ENCODE measurements at regions not wholly inside any gene's neighbourhood (a gene's known extent, or its start where the extent isn't known, plus 50 kb on each side); places are given as distances from the start of the nearest gene placed in this dataset.

- H4K20me1 ChIP-seq (ENCODE audit: control insufficient read depth, insufficient read depth, insufficient read length) = no peaks in the 10 kb centered on the region
- H3K27ac Mint-ChIP-seq = no peak overlapping the region
- no peak overlapping the region for H3K23ac ChIP-seq (ENCODE audit: insufficient read length, low read depth, low read length)
- H4K91ac ChIP-seq (ENCODE audit: insufficient read length, low read depth, low read length) = no peak overlapping the region
- no peak for TF ChIP-seq CTCF (conservative IDR thresholded peaks at IDR 0.05)
- peaks cover 10% of the 10 kb centered on the region for H3K27me3 Mint-ChIP-seq (ENCODE audit: low read depth)
- H4K8ac ChIP-seq (replicated peaks; ENCODE audit: insufficient read length, low read depth, low read length) = no peak overlapping the region
- no peak overlapping the region for H3K27ac ChIP-seq (ENCODE audit: insufficient read length, low read depth, low read length)
- H3T11ph ChIP-seq (ENCODE audit: low read length) = no peak overlapping the region
- H2BK12ac ChIP-seq (ENCODE audit: insufficient read length, low read depth, low read length) = no peak overlapping the region
- H2BK20ac ChIP-seq (ENCODE audit: low read depth, low read length, poor library complexity, severe bottlenecking) = no peak overlapping the region
- no peak overlapping the region for H3K56ac ChIP-seq (ENCODE audit: insufficient read length, low read depth, low read length)
- no peak for DNase-seq
- peaks cover 0 to 4% (median 0%) of the 10 kb centered on the region in 3 experiments; a peak in 2 of 7 replicates for H3K36me3 Mint-ChIP-seq (ENCODE audit: insufficient read depth in 1 of 3, low read depth in 3 of 3)
- no peak overlapping the region for H2AK5ac ChIP-seq (ENCODE audit: insufficient read length, low read length)
- H2BK15ac ChIP-seq (ENCODE audit: low read depth, low read length) = no peak overlapping the region
- H3K18ac ChIP-seq (ENCODE audit: insufficient read length, low read depth, low read length) = no peak overlapping the region
- no peaks in the 10 kb centered on the region for H3K27me3 ChIP-seq (ENCODE audit: insufficient read depth, low read length)
- H3K9me3 Mint-ChIP-seq = peaks cover 4 to 7% of the 10 kb centered on the region in 2 experiments; a peak in 3 of 5 replicates
- WGBS (ENCODE audit: extremely low coverage, insufficient read length, low lambda C conversion rate) = no CpG with 5 or more reads among the region's 3 CpGs
- no peak overlapping the region for H2AFZ ChIP-seq (ENCODE audit: low read length)
- no peak overlapping the region for H3K14ac ChIP-seq (ENCODE audit: insufficient read depth, low read length)
- no peak overlapping the region for H2BK5ac ChIP-seq (ENCODE audit: insufficient read length, low read length)
- H3K79me1 ChIP-seq (ENCODE audit: insufficient read depth, low read depth, low read length, poor library complexity, severe bottlenecking) = no peaks in the 10 kb centered on the region
- H3K79me2 ChIP-seq (ENCODE audit: insufficient read depth, low read length) = no peaks in the 10 kb centered on the region
- H3K9ac ChIP-seq (ENCODE audit: extremely low read depth, insufficient read length, low read length) = no peak overlapping the region
- H2BK120ac ChIP-seq (ENCODE audit: low read depth, low read length, poor library complexity, severe bottlenecking) = no peak overlapping the region
- H3K4me3 Mint-ChIP-seq = no peak overlapping the region
- H3K4me1 Mint-ChIP-seq = peaks cover 10 to 12% of the 10 kb centered on the region in 2 experiments
- no peaks in the 10 kb centered on the region for H3K23me2 ChIP-seq (ENCODE audit: insufficient read length, low read depth, low read length, poor library complexity, severe bottlenecking)
- H4K5ac ChIP-seq (ENCODE audit: insufficient read length, low read depth, low read length) = no peak overlapping the region
- H3K9me3 ChIP-seq (ENCODE audit: control insufficient read depth, low read depth, low read length) = no peaks in the 10 kb centered on the region
- no peaks in the 10 kb centered on the region; the same call in 1 of the 2 replicates for H3K4me1 ChIP-seq (ENCODE audit: insufficient read depth, low read length)
- no peak overlapping the region for H3K4ac ChIP-seq (ENCODE audit: low read depth, low read length)
- no peak overlapping the region for H3K4me2 ChIP-seq (ENCODE audit: insufficient read depth, insufficient read length, low read length)
Observed at GRCh38 chr2:16002144-16002543, 61.8 kb downstream of the MYCN start.

Data from H9 (cell line).